Stomach smooth muscle (tissue), 2 donors: ENCODE measurements at regions not wholly inside any gene's neighbourhood (a gene's known extent, or its start where the extent isn't known, plus 50 kb on each side); places are given as distances from the start of the nearest gene placed in this dataset.
A peak's percentile ranks its signal among the peaks of the same experiment; 100 is the strongest.

Experiments used
- H3K27ac ChIP-seq: one replicate; pipeline ENCODE4 v1.7.0; 2013; ENCODE audit warnings: mild to moderate bottlenecking, low read length, inconsistent platforms
- H3K27me3 ChIP-seq, 2 donors: one replicate each; pipeline ENCODE4 v1.7.0; 2013; ENCODE audit warnings: low read length in 2 of 2; ENCODE audit not compliant: insufficient read depth in 2 of 2, control insufficient read depth in 1 of 2
- H3K36me3 ChIP-seq, 2 donors: one replicate each; pipeline ENCODE4 v1.7.0; 2013; ENCODE audit warnings: low read length in 2 of 2; ENCODE audit not compliant: control insufficient read depth in 2 of 2, insufficient read depth in 2 of 2
- H3K4me1 ChIP-seq: one replicate; pipeline ENCODE4 v1.7.0; 2013; ENCODE audit warnings: low read length; ENCODE audit not compliant: control insufficient read depth, insufficient read depth
- H3K4me3 ChIP-seq, 2 donors: one replicate each; pipeline ENCODE4 v1.7.0; 2013; ENCODE audit warnings: low read length in 2 of 2
- H3K9ac ChIP-seq, 2 donors: one replicate each; pipeline ENCODE4 v1.7.0; 2013; ENCODE audit warnings: low read length in 2 of 2, mild to moderate bottlenecking in 1 of 2
- H3K9me3 ChIP-seq, 2 donors: one replicate each; pipeline ENCODE4 v1.7.0; 2013; ENCODE audit warnings: low read length in 2 of 2; ENCODE audit not compliant: control insufficient read depth in 2 of 2
- donor health status: healthy.
- donor health status: Pancreatic carcinoma.

DNA sequence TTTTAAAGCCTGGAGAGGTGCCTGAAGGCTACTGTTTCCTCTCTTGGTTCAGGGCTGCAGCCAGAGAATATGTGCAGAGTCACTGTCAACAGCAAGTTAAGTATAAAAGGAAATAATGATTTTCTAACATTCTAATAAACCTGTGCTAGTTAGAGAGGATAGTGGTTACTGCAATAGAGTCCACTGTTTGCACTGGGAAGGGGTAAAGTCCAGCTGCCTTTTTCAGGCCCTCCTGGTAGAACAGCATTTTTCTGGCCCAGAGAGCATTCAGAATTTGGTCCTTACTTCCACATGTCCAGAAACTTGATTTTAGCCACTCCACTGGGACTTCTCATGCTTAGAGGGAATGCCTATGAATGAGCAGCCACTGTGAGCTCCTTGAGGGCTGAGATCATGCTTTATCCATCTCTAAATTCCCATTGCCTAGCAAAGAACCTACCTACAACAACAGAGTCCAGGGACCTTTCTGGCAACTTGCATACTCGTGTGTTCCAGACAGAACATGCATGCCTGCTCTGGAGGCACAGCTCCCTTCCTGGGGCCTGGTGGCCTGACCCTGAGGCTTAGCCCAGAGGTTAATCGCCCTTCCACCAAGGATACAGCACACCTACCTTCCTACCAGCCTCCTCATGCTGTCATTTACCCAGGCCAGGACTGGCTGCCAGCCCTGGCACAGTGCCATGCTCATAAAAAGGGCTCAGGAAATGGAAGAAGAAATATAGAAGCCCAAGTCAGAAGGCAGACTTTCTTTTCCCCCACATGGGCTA, 50.3 kb upstream of the ATP13A3 start:
- Histone ChIP-seq H3K9me3 (no peaks in the 10 kb centered on the region), H3K27me3 (no peaks in the 10 kb centered on the region), H3K4me1 (peaks cover 6% of the 10 kb centered on the region), H3K36me3 (no peaks in the 10 kb centered on the region), H3K9ac (peak overlapping the region in 1 of 2 donors; percentile 5), H3K4me3 (no peak overlapping the region), H3K27ac (no peak overlapping the region)
